NCI-H1105 (cell line): ENCODE measurements at regions not wholly inside any gene's neighbourhood (a gene's known extent, or its start where the extent isn't known, plus 50 kb on each side); places are given as distances from the start of the nearest gene placed in this dataset.

Experiments used
- DNase-seq: peaks from one replicate; lab custom pipeline; 2025; lab: John Stamatoyannopoulos, UW

GRCh38 chr2:30048636-30049175 lies 98.1 kb upstream of the YPEL5 start:
- DNase-seq, result no peak

GRCh38 chr2:30055548-30055947 lies 91.3 kb upstream of the YPEL5 start:
- no peak for DNase-seq

GRCh38 chr2:30060562-30060961 lies 86.2 kb upstream of the YPEL5 start:
- DNase-seq, result no peak

GRCh38 chr2:30068067-30068466 lies 78.7 kb upstream of the YPEL5 start:
- no peak for DNase-seq

GRCh38 chr2:30072250-30072842 lies 74.5 kb upstream of the YPEL5 start:
- DNase-seq, result peak; percentile 48

- no peak for DNase-seq
These were observed 73.3 kb upstream of the YPEL5 start for GRCh38 chr2:30073523-30073922.

- no peak for DNase-seq
These were observed 72.8 kb upstream of the YPEL5 start for GRCh38 chr2:30074023-30074422.

GRCh38 chr2:30078521-30078920 lies 68.3 kb upstream of the YPEL5 start:
- DNase-seq, result no peak

GRCh38 chr2:30084915-30085314 lies 61.9 kb upstream of the YPEL5 start:
- no peak for DNase-seq

- no peak for DNase-seq
These were observed 57.6 kb upstream of the YPEL5 start for GRCh38 chr2:30089171-30089570.

- no peak for DNase-seq
These were observed 51.4 kb upstream of the YPEL5 start for GRCh38 chr2:30095402-30095801.

- DNase-seq, result no peak
These were observed 50.4 kb upstream of the YPEL5 start for GRCh38 chr2:30096451-30096850.
